ENCODE measurements at regions not wholly inside any gene's neighbourhood (a gene's known extent, or its start where the extent isn't known, plus 50 kb on each side); places are given as distances from the start of the nearest gene placed in this dataset.

- no peak overlapping the region for H2AFZ ChIP-seq (ENCODE audit: control insufficient read depth, low read length)
- H3K79me2 ChIP-seq (ENCODE audit: control insufficient read depth, insufficient read depth, low read length), result no peaks in the 10 kb centered on the region
- H3K4me3 ChIP-seq (ENCODE audit: control insufficient read depth in 2 of 3, extremely low read depth in 1 of 3, insufficient read depth in 2 of 3, low read depth in 1 of 3, low read length in 3 of 3), result no peak overlapping the region
- dilution Hi-C loops (cut with MboI; ENCODE audit: extremely low pct_ligation_motif_present, low sequenced_read_pairs), result no loop called here
- H4K20me1 ChIP-seq (ENCODE audit: control insufficient read depth, extremely low read depth, insufficient read depth, low read length), result no peaks in the 10 kb centered on the region
- H3K9me3 ChIP-seq (ENCODE audit: control insufficient read depth, low read depth, low read length), result no peaks in the 10 kb centered on the region
- no peaks in the 10 kb centered on the region for H3K9me1 ChIP-seq (ENCODE audit: control insufficient read depth, extremely low read depth, insufficient read depth, low read length)
- DNase-seq (ENCODE audit: low read depth, low spot score) (no peak), FAIRE-seq (no peak)
- no peak overlapping the region for H3K4me2 ChIP-seq (ENCODE audit: control insufficient read depth, extremely low read depth, insufficient read depth, low read depth, low read length)
- TF ChIP-seq CTCF (optimal IDR thresholded peaks at IDR 0.05 in 1 of 3, IDR thresholded peaks at IDR 0.05 in 1 of 3, conservative IDR thresholded peaks at IDR 0.05 in 1 of 3; ENCODE audit: extremely low read depth in 1 of 3, insufficient read depth in 2 of 3, low read length in 3 of 3), result no peak
- no peak overlapping the region for H3K9ac ChIP-seq (ENCODE audit: control insufficient read depth, extremely low read depth, insufficient read depth, low read length)
- H3K4me1 ChIP-seq (ENCODE audit: control insufficient read depth, extremely low read depth, insufficient read depth, low read length), result no peaks in the 10 kb centered on the region
- H3K36me3 ChIP-seq (ENCODE audit: control insufficient read depth in 2 of 2, extremely low read depth in 1 of 2, insufficient read depth in 2 of 2, low read length in 2 of 2), result no peaks in the 10 kb centered on the region
- no peak overlapping the region for H3K27ac ChIP-seq (ENCODE audit: control insufficient read depth, insufficient read depth, low read length)
- no peaks in the 10 kb centered on the region for H3K27me3 ChIP-seq (ENCODE audit: control insufficient read depth, extremely low read depth, insufficient read depth, low read length)
These were observed 184.8 kb downstream of the RAB28 start for GRCh38 chr4:13299343-13299742.

DNA sequence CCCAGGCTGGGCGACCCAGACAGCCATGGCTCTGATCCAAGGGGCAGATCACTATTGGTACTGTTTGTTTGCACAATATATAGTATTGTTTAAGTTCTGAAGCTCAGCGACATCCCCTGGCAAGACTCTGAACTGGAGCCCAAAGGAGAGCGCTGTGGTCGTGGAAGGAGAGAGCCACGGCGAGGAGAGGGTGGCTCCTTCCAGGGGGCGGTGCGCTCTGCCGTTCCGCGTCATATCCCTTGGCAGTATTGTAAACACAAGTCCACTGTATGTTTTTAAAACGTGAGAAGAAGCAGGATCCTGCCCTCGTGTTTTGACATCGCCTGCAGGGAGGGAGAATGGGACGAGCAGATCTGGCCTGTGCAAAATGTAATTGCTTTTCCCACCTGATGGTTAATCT lies 185.5 kb downstream of the RAB28 start:
- dilution Hi-C loops (cut with MboI; ENCODE audit: extremely low pct_ligation_motif_present, low sequenced_read_pairs), result no loop called here
- H3K4me3 ChIP-seq (ENCODE audit: control insufficient read depth in 2 of 3, extremely low read depth in 1 of 3, insufficient read depth in 2 of 3, low read depth in 1 of 3, low read length in 3 of 3), result no peak overlapping the region

More for the DNA sequence above, 185.5 kb downstream of the RAB28 start:
- Histone ChIP-seq H4K20me1 (ENCODE audit: control insufficient read depth, extremely low read depth, insufficient read depth, low read length) (no peaks in the 10 kb centered on the region), H3K9ac (ENCODE audit: control insufficient read depth, extremely low read depth, insufficient read depth, low read length) (no peak overlapping the region), H2AFZ (ENCODE audit: control insufficient read depth, low read length) (no peak overlapping the region), H3K27ac (ENCODE audit: control insufficient read depth, insufficient read depth, low read length) (no peak overlapping the region), H3K27me3 (ENCODE audit: control insufficient read depth, extremely low read depth, insufficient read depth, low read length) (no peaks in the 10 kb centered on the region), H3K36me3 (ENCODE audit: control insufficient read depth in 2 of 2, extremely low read depth in 1 of 2, insufficient read depth in 2 of 2, low read length in 2 of 2) (no peaks in the 10 kb centered on the region), H3K4me2 (ENCODE audit: control insufficient read depth, extremely low read depth, insufficient read depth, low read depth, low read length) (no peak overlapping the region), H3K79me2 (ENCODE audit: control insufficient read depth, insufficient read depth, low read length) (no peaks in the 10 kb centered on the region), H3K9me1 (ENCODE audit: control insufficient read depth, extremely low read depth, insufficient read depth, low read length) (no peaks in the 10 kb centered on the region), H3K9me3 (ENCODE audit: control insufficient read depth, low read depth, low read length) (no peaks in the 10 kb centered on the region), H3K4me1 (ENCODE audit: control insufficient read depth, extremely low read depth, insufficient read depth, low read length) (no peaks in the 10 kb centered on the region)
- DNase-seq (ENCODE audit: low read depth, low spot score), result no peak
- no peak for FAIRE-seq
- TF ChIP-seq CTCF (optimal IDR thresholded peaks at IDR 0.05 in 1 of 3, IDR thresholded peaks at IDR 0.05 in 1 of 3, conservative IDR thresholded peaks at IDR 0.05 in 1 of 3; ENCODE audit: extremely low read depth in 1 of 3, insufficient read depth in 2 of 3, low read length in 3 of 3), result no peak
- TF ChIP-seq EZH2 (IDR thresholded peaks at IDR 0.05; ENCODE audit: low read length), result no peak

Data from keratinocyte (primary cell).